H9 (cell line): ENCODE measurements at regions not wholly inside any gene's neighbourhood (a gene's known extent, or its start where the extent isn't known, plus 50 kb on each side); places are given as distances from the start of the nearest gene placed in this dataset.

Experiments used
- DNase-seq: peaks from one replicate; pipeline ENCODE4 v3.0.0-alpha.2; 2017
- H2AFZ ChIP-seq: one replicate; pipeline ENCODE4 v1.6.1; 2013; ENCODE audit warnings: mild to moderate bottlenecking, low read length, control low read depth, moderate library complexity
- H2AK5ac ChIP-seq: 2 replicates; pipeline ENCODE4 v1.6.1; 2013; ENCODE audit warnings: low read length, control low read depth, mixed read lengths; ENCODE audit not compliant: insufficient read length
- H2BK120ac ChIP-seq: one replicate; pipeline ENCODE4 v1.6.1; 2013; ENCODE audit warnings: low read depth, mild to moderate bottlenecking, low read length, control low read depth, inconsistent platforms; ENCODE audit not compliant: poor library complexity, severe bottlenecking
- H2BK12ac ChIP-seq: 2 replicates; pipeline ENCODE4 v1.6.1; 2013; ENCODE audit warnings: low read length, control low read depth, mixed read lengths, low read depth; ENCODE audit not compliant: insufficient read length
- H2BK15ac ChIP-seq: 2 replicates; pipeline ENCODE4 v1.6.1; 2013; ENCODE audit warnings: low read depth, low read length, control low read depth
- H2BK20ac ChIP-seq: one replicate; pipeline ENCODE4 v1.6.1; 2013; ENCODE audit warnings: low read depth, mild to moderate bottlenecking, low read length, control low read depth, inconsistent platforms; ENCODE audit not compliant: poor library complexity, severe bottlenecking
- H2BK5ac ChIP-seq: 2 replicates; pipeline ENCODE4 v1.6.1; 2013; ENCODE audit warnings: low read length, control low read depth, mixed read lengths; ENCODE audit not compliant: insufficient read length
- H3K14ac ChIP-seq: 2 replicates; pipeline ENCODE4 v1.6.1; 2013; ENCODE audit warnings: low read length, control low read depth; ENCODE audit not compliant: insufficient read depth
- H3K18ac ChIP-seq: 2 replicates; pipeline ENCODE4 v1.6.1; 2013; ENCODE audit warnings: low read depth, mild to moderate bottlenecking, mixed read lengths, low read length, control low read depth; ENCODE audit not compliant: insufficient read length
- H3K23ac ChIP-seq: 2 replicates; pipeline ENCODE4 v1.6.1; 2013; ENCODE audit warnings: low read length, control low read depth, mixed read lengths, low read depth; ENCODE audit not compliant: insufficient read length
- H3K23me2 ChIP-seq: 2 replicates; pipeline ENCODE4 v1.6.1; 2013; ENCODE audit warnings: low read depth, mild to moderate bottlenecking, mixed read lengths, low read length, control low read depth; ENCODE audit not compliant: insufficient read length, poor library complexity, severe bottlenecking
- H3K27ac ChIP-seq: 2 replicates; pipeline ENCODE4 v1.5.1; 2013; ENCODE audit warnings: low read length, control low read depth, mixed read lengths, low read depth; ENCODE audit not compliant: insufficient read length
- H3K27me3 ChIP-seq: 2 replicates; pipeline ENCODE4 v1.6.1; 2013; ENCODE audit warnings: low read length, control low read depth, inconsistent platforms; ENCODE audit not compliant: insufficient read depth
- H3K4ac ChIP-seq: 2 replicates; pipeline ENCODE4 v1.6.1; 2013; ENCODE audit warnings: low read depth, mild to moderate bottlenecking, control low read depth, inconsistent platforms, low read length, moderate library complexity
- H3K4me1 ChIP-seq: 2 replicates; pipeline ENCODE4 v1.6.1; 2013; ENCODE audit warnings: low read length, control low read depth, inconsistent platforms; ENCODE audit not compliant: insufficient read depth
- H3K4me2 ChIP-seq: 2 replicates; pipeline ENCODE4 v1.6.1; 2013; ENCODE audit warnings: low read length, control low read depth, mixed read lengths; ENCODE audit not compliant: insufficient read length, insufficient read depth
- H3K56ac ChIP-seq: 2 replicates; pipeline ENCODE4 v1.6.1; 2013; ENCODE audit warnings: low read depth, mild to moderate bottlenecking, mixed read lengths, low read length, control low read depth; ENCODE audit not compliant: insufficient read length
- H3K79me1 ChIP-seq: 2 replicates; pipeline ENCODE4 v1.6.1; 2013; ENCODE audit warnings: low read depth, mild to moderate bottlenecking, moderate library complexity, low read length, control low read depth, inconsistent platforms; ENCODE audit not compliant: insufficient read depth, poor library complexity, severe bottlenecking
- H3K79me2 ChIP-seq: 2 replicates; pipeline ENCODE4 v1.6.1; 2013; ENCODE audit warnings: low read length, control low read depth, inconsistent platforms; ENCODE audit not compliant: insufficient read depth
- H3K9ac ChIP-seq: 2 replicates; pipeline ENCODE4 v1.6.1; 2013; ENCODE audit warnings: low read length, control low read depth, mixed read lengths; ENCODE audit not compliant: insufficient read length; ENCODE audit errors: extremely low read depth
- H3K9me3 ChIP-seq: one replicate; pipeline ENCODE4 v1.6.1; 2013; ENCODE audit warnings: low read depth, low read length, inconsistent platforms; ENCODE audit not compliant: control insufficient read depth
- H3T11ph ChIP-seq: one replicate; pipeline ENCODE4 v1.6.1; 2013; ENCODE audit warnings: mild to moderate bottlenecking, low read length, control low read depth, inconsistent platforms
- H4K20me1 ChIP-seq: one replicate; pipeline ENCODE4 v1.6.1; 2013; ENCODE audit not compliant: control insufficient read depth, insufficient read length, insufficient read depth
- H4K5ac ChIP-seq: 2 replicates; pipeline ENCODE4 v1.6.1; 2013; ENCODE audit warnings: low read depth, mild to moderate bottlenecking, mixed read lengths, low read length, control low read depth; ENCODE audit not compliant: insufficient read length
- H4K8ac ChIP-seq: replicated peaks from 2 replicates; pipeline ENCODE4 v1.6.1; 2013; ENCODE audit warnings: low read length, control low read depth, mixed read lengths, low read depth; ENCODE audit not compliant: insufficient read length
- H4K91ac ChIP-seq: 2 replicates; pipeline ENCODE4 v1.6.1; 2013; ENCODE audit warnings: low read depth, mild to moderate bottlenecking, moderate library complexity, mixed read lengths, low read length, control low read depth; ENCODE audit not compliant: insufficient read length
- H3K27ac Mint-ChIP-seq, 3 experiments: 2 replicates in 2 of 3; 3 replicates in 1 of 3; pipeline ENCODE4 v1.8.0; 2020 to 2021; ENCODE audit warnings: mixed read lengths in 3 of 3, mild to moderate bottlenecking in 1 of 3, moderate library complexity in 1 of 3
- H3K27me3 Mint-ChIP-seq: 2 replicates; pipeline ENCODE4 v1.8.0; 2021; ENCODE audit warnings: low read depth, mild to moderate bottlenecking, moderate library complexity, mixed read lengths
- H3K36me3 Mint-ChIP-seq, 3 experiments: 2 replicates in 2 of 3; 3 replicates in 1 of 3; pipeline ENCODE4 v1.8.0; 2020 to 2021; ENCODE audit warnings: low read depth in 3 of 3, mixed read lengths in 3 of 3; ENCODE audit not compliant: insufficient read depth in 1 of 3
- H3K4me1 Mint-ChIP-seq, 2 experiments: 2 replicates each; pipeline ENCODE4 v1.8.0; 2020; ENCODE audit warnings: mixed read lengths in 2 of 2
- H3K4me3 Mint-ChIP-seq, 2 experiments: 2 replicates in 1 of 2; 3 replicates in 1 of 2; pipeline ENCODE4 v1.8.0; 2020 to 2021; ENCODE audit warnings: mild to moderate bottlenecking in 2 of 2, mixed read lengths in 2 of 2, moderate library complexity in 1 of 2
- H3K9me3 Mint-ChIP-seq, 2 experiments: 2 replicates in 1 of 2; 3 replicates in 1 of 2; pipeline ENCODE4 v1.8.0; 2020; ENCODE audit warnings: mild to moderate bottlenecking in 2 of 2, mixed read lengths in 2 of 2, moderate library complexity in 1 of 2
- CTCF ChIP-seq: fragments of 200-600 bp; sonication (generic); conservative IDR thresholded peaks from 3 replicates; pipeline ENCODE4 v1.8.0; 2021; ENCODE audit warnings: antibody characterized with exemption, mild to moderate bottlenecking
- WGBS: extraction: QIAGEN DNeasy Blood & Tissue Kit; methylation state at CpG from one replicate; pipeline ENCODE4 v1.1.7; 2013; ENCODE audit warnings: missing lambda C conversion rate, low lambda C conversion rate, mixed read lengths; ENCODE audit not compliant: insufficient read length; ENCODE audit errors: extremely low coverage; 5-methylcytosine and 5-hydroxymethylcytosine counted together

DNA sequence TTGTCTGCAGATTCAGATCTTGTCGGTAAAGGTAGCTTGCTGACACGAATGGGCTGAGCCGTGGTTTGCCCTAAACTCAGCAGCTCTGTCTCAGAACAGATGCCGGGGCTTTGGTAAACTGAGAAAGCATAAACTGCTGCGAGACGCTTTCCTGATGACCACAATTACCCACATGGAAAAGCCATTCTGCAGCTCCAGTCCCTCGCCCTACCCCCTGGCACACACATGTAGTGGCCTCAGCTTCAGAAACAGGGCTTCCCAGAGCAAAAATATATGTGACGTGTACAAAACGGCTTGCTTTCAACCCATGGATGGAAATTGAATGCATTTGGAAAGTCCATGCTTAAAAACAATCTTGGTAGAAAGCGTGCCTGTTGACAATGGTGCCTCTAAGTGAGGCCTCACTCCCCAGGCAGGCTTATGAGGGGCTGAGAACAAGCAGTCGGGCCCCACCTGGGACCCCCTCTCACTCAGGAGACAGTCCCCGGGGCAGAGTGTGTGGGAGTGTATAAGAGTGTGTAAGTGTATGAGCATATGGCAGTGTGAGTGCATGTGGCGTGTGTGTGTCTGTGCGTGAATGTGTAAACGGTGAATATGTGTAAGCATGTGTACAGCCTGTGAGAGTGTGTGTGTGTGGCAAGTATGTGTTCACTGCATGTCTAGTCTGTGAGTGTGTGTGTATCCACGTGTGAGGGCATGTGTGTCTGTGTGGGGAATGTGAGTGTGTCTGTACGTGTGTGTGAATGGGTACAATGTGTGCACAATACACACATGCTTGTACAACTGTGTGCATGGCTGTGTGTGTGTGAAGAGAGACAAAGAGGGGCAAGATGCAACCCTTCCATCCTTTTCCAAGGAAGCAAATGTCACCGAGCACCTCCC is 88.2 kb upstream of the SMIM23 start:
- no peak overlapping the region for H2BK15ac ChIP-seq
- no peak overlapping the region for H3K4ac ChIP-seq
- H3K79me2 ChIP-seq: no peaks in the 10 kb centered on the region
- no peaks in the 10 kb centered on the region; the same call in 1 of the 2 replicates for H3K4me1 ChIP-seq
- H2AK5ac ChIP-seq: no peak overlapping the region
- no peak overlapping the region for H2BK120ac ChIP-seq
- H3K56ac ChIP-seq: no peak overlapping the region
- H4K8ac ChIP-seq: no peak overlapping the region
- TF ChIP-seq CTCF: no peak
- no peak overlapping the region for H3K4me2 ChIP-seq
- H3T11ph ChIP-seq: no peak overlapping the region
- Mint-ChIP-seq H3K4me3 (no peak overlapping the region), H3K27me3 (peaks cover 8% of the 10 kb centered on the region), H3K9me3 (peaks cover 0 to 3% of the 10 kb centered on the region in 2 experiments; a peak in 1 of 5 replicates), H3K36me3 (no peaks in the 10 kb centered on the region), H3K27ac (no peak overlapping the region), H3K4me1 (peaks cover 2 to 7% of the 10 kb centered on the region in 2 experiments; a peak in 2 of 4 replicates)
- no peak overlapping the region for H3K9ac ChIP-seq
- H4K20me1 ChIP-seq: no peaks in the 10 kb centered on the region
- no peaks in the 10 kb centered on the region for H3K79me1 ChIP-seq
- no CpG with 5 or more reads among the region's 18 CpGs for WGBS
- no peak for DNase-seq
- no peak overlapping the region for H3K23ac ChIP-seq
- H4K5ac ChIP-seq: peak overlapping the region; percentile 6
- H3K27ac ChIP-seq: no peak overlapping the region
- no peak overlapping the region for H2AFZ ChIP-seq
- no peaks in the 10 kb centered on the region for H3K23me2 ChIP-seq
- no peak overlapping the region for H2BK5ac ChIP-seq
- H3K14ac ChIP-seq: no peak overlapping the region
- no peak overlapping the region for H3K18ac ChIP-seq
- H3K9me3 ChIP-seq: no peaks in the 10 kb centered on the region
- H2BK12ac ChIP-seq: no peak overlapping the region
- no peaks in the 10 kb centered on the region for H3K27me3 ChIP-seq
- H4K91ac ChIP-seq: no peak overlapping the region
- no peak overlapping the region for H2BK20ac ChIP-seq
